HG03196 (cell line): ENCODE measurements at regions not wholly inside any gene's neighbourhood (a gene's known extent, or its start where the extent isn't known, plus 50 kb on each side); places are given as distances from the start of the nearest gene placed in this dataset.

Experiments
- ATAC-seq: cut with Tn5 transposase; IDR thresholded peaks from one replicate; pipeline ENCODE4 v1.9.1; 2021; ENCODE audit not compliant: unreplicated experiment

DNA sequence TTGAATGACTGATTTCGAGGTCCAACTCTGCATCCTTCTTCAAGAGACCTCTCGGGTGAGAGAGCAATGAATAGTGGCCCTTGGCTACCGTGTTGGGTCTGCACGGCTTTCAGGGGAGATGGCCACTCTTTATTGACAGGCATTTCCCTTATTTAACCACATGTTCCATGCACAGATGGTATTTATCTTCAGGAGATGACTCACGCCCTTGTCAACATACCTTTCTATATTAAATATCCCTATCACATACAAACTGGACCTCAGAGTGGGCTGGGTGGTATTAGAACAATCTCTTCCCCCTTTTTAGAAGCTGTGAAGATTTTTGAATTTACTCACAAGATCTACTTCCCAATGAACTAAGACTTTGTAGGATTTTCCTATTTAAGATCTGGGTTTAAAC is 109.6 kb upstream of the CDC42EP3 start:
- no peak for ATAC-seq

DNA sequence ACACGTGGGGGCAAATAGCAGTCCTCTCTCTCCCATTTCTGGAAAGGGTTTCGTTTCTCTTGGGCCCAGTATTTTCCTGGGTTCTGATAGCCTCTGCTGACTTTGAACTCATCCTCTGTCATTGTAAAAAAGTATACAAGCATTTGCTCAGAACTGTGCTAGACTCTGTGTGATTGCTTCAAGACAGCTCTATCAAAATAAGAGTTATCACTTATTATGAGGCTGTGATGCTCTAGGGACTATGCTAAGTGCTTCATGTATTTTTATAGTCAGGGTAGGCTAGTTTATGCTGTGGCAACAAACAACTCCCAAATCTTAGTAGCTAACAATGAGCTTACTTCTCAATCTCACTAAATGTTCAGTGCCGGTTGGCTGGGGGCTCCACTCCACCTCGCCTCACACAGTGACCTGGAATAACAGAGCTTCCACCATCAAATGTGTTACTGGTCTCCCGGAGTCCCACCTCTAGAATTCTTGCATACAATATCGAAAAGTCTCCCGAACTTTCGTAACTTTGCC is 110.8 kb upstream of the CDC42EP3 start:
- ATAC-seq = no peak

DNA sequence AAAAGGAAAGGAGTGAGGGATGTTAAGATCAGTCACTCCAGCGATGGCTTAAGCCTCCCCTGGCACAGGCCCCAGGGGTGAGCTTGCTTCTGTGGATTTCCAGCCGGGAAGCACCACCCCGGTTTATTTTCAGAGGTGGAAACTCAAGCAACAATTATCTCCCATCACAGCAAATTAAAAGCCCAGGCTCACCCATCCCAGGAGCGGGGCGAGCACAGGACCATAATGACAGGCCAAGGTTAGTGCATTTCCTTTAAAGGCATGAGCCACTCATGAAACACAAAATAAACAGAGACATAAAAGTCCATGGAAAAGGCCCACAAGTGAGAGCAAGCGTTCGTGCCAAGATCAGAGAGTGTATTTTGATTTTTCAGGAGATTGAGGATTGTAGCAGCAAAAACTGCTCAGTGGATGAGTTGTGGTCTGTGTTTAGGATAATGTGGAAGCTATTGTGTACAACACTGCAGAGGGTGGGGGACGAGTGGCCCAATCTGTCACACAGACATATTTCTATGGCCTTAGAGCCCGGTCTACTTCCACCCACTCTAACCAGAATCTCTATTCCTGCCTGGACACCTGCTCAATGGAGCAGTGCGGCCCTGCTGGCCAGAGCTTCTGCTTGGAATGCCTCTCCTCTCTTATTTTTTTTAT is 111.4 kb upstream of the CDC42EP3 start:
- no peak for ATAC-seq

DNA sequence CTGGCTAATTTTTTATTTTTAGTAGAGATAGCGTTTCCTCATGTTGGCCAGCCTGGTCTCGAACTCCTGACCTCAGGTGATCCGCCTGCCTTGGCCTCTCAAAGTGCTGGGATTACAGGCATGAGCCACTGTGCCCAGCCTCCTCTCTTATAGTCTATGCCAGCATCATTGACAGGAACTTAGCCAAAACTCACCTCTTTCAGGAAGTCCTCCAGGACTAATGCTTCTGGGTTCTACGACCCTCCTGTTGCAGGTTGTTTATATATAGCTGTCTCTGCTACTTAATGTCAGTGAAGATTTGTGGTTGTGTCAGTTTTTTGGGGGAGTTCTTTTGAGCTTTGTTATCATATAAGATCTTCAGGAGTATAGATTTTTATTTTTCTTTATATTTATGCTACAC is 112.1 kb upstream of the CDC42EP3 start:
- no peak for ATAC-seq

DNA sequence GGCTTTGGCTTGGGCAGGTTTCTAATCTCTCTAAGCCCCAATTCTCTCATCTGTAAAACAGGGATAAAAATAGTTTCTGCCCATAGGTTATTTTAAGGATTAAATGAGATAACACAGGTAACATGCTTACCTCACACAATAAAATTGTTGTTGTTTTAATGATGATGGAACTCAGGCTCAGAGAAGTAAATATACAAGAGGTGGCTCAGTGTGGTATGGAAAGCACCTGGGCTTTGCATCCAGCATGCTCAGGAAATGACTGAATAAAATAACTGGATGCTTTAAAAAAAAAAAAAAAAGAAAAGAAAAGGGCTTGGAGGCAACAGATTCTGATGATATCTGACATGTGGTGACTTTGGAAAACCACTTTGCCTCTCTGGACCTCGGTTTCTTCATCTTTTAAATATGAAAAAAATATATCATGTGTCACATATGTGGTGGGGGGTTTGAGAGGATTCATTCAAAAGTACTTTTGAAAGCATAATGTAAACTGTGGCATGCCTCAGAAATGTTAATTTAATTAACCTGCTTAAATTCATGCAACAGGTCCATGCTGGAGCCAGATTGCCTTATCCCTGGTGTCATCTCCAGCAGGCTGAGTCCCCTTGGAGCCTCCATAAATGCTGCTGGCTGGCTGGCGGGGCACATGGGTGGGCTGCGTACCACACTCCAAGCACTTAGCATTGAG is 112.8 kb upstream of the CDC42EP3 start:
- no peak for ATAC-seq

DNA sequence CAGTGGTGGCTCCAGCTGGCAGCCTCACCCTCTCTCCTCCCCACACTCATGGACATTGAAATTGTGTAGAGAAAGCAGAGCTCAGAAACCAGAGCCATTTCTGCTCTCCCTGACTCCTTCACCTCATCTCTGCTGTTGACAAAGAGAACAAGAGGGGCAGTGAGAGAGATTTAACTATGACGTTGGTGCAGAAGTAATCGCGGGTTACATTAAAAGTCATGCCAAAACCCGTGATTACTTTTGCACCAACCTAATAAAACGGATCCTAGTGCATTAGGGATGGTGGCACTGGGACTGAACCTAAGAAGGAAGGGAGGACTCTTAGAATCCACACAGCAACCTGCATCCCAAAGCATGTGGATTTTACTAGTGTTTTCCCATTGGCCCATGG is 113.3 kb upstream of the CDC42EP3 start:
- no peak for ATAC-seq

DNA sequence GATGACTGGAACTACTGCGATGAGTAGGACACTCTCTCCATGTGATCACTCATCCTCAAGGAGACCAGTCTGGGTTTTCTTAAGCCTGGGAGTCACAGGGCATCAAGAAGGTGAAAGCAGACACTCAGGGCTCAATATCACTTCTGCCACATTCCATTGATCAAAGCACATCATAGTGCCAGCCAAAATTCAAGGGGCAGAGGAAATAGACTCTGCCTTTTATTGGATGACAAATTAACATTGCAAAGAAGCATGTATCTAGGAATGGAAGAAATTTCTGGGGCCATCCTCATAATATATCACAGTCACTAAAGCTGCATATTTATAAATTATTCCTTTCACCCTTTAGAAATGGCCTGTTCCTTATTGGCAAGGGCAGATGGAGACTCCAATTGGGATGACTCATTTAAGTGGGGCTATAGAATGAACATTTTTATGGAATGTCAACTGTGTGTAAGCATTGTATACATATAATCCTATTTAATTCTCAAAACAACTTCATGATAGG is 114.8 kb upstream of the CDC42EP3 start:
- no peak for ATAC-seq

DNA sequence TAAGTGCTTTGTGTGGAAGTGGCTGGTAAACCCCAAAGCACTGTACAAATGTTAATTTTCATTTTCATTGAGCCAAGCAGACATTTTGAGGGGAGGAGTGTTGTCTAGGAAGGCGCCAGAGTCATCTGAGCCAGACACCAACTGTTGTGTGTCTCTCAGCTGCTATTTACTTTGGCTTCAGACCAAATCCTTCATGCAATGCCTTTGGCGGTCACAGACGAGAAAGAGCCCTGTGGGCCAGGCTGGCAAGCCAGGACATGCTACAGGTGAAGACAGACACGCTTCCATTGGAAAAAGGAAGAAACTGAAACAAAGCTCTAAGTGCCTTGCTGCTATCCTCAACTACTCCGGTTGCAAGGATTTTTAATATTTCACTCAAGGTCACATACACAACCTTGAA is 115.4 kb upstream of the CDC42EP3 start:
- no peak for ATAC-seq

DNA sequence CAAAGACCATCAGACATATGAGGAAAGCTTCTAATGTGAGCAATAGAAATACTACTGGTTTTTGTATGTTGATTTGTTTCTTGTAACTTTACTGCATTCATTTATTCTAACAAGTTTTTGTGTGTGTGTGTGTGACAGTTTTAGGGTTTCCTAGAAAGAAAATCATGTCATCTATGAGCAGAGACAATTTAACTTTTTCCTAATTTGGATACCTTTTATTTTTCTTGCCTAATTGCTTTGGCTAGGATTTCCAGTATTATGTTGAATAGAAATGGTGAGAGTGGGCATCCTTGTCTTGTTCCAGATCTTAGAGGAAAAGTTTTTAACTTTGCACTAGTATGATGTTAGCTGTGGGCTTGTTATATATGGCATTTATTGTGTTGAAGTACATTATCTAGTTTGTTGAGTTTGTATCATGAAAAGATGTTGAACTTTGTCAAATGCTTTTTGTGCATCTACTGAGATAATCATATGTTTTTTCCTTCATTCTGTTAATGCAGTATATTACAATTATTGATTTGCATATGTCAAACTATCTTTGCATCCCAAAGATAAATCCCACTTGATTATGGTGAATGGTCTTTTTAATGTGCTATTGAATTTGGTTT is 117.3 kb upstream of the CDC42EP3 start:
- no peak for ATAC-seq

DNA sequence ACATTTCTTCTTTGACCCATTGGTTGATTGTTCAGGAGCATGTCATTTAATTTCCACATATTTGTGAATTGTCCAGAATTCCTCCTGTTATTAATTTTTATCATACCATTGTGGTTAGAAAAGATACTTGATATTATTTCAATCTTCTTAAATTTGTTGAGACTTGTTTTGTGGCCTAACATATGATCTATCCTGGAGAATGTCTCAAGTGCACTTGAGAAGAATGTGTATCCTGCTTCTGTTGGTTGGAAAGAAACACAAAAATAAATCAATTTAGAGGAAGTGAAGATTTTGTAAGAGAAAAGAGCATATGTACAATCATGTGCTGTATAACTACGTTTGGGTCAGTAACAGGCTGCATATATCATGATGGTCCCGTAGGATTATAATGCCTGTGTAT is 118.6 kb upstream of the CDC42EP3 start:
- no peak for ATAC-seq

DNA sequence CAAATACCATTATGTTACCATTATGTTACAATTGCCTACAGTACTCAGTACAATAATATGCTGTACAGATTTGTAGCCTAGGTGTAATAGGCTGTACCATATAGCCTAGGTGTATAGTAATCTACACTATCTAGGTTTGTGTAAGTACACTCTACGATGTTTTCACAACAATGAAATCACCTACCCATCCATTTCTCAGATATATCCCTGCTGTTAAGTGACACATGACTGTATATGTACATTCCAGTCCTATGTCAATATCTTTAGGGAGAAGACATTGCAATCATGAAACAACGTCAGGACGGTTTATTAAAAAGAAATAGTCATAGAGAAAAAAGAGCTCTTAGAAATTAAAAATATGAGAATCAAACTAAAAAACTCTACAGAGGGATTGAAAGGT is 119.0 kb upstream of the CDC42EP3 start:
- ATAC-seq = no peak

DNA sequence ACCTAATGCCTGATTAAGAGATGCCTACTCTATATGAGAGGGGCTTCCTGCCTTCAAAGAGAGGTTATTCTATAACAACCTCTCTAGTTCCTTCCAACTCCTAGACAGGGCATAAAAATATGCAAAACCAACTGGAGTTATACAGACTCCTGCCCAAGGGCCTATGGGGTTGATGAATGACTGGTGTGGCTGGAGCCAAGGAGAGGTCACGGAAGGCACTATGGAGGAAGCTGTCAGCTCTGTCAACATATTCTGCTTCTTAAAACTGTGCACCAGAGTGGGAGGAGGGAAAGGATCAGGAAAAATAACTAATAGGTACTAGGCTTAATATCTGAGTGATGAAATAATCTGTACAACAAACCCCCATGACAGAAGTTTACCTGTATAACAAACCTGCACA is 120.9 kb upstream of the CDC42EP3 start:
- no peak for ATAC-seq

DNA sequence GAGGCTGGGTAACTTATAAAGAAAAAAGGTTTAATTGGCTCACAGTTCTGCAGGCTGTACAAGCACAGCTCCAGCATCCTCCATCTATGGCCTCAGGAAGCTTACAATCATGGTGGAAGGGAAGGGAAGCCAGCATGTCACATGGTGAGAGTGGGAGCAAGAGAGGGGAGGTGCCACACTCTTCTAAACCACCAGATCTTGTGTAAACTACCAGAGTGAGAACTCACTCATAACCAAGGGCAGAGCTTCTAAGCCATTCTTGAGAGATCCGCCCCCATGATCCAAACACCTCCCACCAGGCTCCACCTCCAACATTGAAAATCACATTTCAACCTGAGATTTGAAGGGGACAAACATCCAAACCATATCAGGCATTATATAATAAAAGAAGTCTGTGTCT is 121.6 kb upstream of the CDC42EP3 start:
- no peak for ATAC-seq

DNA sequence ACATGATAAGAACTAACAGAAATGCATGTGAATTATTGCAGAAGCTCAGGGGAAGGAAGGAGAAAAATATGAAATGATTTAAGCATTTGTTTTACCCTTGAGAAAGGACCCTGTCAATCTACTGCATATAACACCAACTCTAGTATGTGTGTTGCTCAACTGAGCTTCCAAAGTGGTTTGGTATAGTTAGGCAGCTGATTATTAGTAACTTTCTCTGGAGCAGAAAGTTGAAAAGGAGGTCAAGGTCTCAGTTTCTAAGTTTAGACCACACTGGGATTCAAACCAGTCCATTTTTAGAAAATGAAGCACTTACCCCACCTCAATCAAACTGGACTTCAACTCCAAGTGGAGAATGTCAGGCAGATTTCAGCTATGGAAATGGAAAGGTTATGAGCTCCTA is 123.3 kb upstream of the CDC42EP3 start:
- ATAC-seq = no peak

DNA sequence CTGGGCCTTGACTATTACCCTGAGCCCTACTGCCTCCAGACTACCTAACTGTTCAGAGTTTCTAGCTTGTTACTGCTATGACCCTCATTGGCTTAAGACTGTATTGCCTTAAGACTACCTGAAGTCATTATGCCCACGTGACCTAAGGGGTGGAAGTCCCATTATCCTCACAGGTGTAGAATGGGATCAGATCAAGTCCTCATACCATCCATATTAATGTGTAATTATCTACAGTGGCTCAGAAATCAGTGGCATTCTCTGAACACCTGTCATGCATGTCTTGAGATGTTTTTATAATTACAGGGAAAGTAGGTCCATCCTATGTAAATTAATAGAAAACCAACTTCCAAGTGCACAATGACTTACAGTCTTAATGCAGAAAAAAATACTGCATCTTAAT is 124.0 kb upstream of the CDC42EP3 start:
- no peak for ATAC-seq

DNA sequence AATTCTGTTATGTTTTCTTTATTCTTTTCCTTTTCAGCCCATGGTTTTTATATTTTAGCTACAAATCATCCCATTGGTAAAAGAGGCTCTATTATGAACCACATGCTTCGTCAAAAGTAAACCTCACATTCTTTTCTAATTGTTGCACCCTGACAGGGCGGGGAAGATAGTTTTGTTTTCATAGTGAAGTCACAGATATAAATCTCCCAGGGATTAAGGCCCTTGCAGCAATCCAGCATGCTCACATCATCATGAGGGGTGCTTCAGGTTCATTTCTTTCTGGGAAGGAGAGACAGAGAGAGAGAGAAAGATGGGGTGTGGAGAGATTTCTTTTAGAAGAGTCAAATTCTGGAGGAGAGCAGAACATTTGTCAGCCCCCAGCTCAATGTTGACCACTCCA is 124.5 kb upstream of the CDC42EP3 start:
- ATAC-seq = no peak

DNA sequence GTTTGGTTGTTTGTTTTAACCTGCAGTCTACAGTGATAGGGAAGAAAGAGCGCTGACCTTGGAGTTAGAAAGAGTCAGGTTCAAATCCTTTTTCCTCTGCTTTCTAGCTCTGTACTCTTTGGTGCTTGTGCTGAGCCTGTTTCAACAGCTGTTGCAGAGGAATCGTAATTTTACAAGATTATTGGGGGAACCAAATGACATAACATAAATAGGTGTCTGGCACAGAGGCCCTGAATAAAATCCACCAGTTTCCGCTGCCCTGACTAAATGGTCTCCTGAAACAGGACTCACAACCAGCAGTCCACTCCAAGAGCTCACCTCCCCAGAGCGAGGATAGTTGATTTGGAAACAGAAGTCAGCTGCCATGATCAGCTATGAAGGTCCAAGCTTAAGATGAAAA is 125.0 kb upstream of the CDC42EP3 start:
- no peak for ATAC-seq

DNA sequence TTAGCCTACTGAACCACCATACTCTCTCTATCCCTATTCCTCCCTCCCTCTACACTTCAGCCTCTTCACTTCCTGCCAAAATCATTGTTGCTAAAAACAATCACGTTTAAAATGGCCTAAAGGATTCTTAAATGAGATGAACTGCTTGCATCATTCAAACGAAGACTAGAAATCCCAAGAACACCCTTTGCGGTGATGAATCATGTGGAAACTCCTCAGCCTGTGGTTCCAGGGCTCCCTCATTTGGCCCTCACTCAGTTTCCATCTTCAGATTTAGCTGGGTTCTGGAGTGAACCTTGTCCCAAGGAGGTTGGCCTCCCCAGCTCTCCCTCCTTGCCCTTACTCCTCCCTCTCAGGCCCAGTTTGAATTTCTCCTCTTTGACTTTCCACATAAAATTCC is 125.6 kb upstream of the CDC42EP3 start:
- ATAC-seq = no peak

DNA sequence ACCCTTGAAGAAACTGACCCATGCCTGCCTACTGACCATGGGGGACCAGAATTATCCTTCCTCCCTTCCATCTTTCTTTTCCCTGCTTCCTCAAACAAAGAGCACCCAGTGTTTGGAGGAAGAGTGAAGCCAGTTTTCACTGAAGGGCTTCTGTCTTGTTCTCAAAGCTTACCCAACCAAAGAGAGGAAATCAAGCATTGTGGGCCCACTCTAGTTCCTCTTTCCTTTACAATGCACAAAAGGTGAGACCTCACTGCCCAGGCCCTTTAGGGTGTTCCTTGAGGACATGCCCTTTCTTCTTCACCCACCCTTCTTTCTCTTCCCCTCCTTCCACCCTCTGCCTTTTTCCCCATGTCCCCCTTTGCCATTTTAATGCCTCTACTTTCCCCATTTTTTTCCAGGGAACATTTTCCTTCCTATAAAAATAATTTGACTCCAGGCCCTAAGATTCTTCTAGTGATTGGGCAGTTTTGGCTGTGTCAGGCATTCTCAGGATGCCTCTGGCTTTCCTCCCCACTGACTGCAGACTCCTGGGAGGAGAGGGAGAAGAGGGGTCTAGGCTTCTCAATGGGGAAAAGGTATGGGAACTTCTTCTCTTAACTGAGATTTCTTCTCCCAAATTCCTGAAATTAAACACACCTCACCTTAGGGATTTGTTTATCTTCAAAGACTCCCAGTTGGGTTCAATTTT is 126.6 kb upstream of the RMDN2 start:
- no peak for ATAC-seq

DNA sequence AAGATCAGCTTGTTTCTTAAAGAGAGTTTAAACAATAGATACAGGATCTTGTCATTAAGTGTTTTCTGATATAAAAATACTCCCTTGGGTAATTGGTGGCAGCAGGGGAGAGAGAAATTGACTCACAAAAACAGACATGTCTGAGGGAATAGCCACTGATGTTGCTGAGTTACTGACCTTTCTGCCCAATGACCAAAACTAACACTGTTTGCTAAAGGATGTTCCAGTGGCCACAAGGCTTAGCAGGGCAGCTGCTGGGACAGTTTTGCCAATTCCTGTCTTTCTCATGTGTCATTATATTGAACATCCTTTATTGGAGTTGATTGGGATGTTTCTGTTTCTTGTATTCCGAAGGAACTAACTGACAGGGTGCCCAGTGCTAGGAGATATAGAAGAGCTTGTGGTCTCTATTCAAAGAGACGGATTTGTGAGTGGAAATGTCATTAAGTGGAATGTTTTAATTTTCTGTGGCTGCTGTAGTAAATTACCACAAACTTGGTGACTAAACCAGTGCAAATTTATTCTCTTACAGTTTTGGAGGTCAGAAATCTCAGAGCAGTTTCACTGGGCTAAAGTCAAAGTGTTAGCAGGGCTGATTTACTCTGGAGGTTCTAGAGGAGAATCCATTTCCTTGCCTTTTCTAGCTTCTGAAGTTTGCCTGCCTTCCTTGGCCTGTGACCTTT is 124.8 kb upstream of the RMDN2 start:
- no peak for ATAC-seq

DNA sequence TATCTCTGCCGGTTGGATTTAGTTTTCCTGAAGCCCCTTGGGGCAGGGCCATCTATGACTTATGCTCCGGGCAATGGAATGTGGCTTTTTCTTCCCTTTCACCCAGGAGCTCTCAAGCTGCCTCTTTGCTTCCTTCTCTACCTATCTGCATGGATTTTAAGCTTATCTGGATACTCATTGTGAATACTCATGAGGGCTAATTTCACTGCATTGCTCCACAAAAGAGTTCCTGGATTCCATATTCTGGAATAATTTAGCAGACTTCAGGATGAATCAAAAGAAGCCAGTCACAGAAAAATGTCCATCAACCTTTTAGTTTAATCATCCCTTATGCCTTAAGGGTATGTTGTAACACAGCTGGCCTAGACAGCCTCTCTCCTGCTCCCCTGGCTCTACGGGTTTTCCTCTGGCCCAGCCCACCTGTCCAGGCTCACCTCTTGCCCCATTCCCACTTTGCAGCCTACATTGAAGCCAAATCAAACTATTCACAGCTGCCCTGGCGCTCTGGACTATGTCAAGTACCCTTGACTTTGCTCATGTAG is 122.8 kb upstream of the RMDN2 start:
- ATAC-seq = no peak
